GM12878 (cell line): ENCODE measurements at regions not wholly inside any gene's neighbourhood (a gene's known extent, or its start where the extent isn't known, plus 50 kb on each side); places are given as distances from the start of the nearest gene placed in this dataset.

Experiments
- ATAC-seq: fragments of 200-7000 bp; cut with Tn5 transposase; 3 replicates; pipeline ENCODE4 v1.9.1; 2020; ENCODE audit warnings: mild to moderate bottlenecking, moderate library complexity
- BruUV-seq: library from RNA; stranded (reverse); fragments of 400-500 nt; replicated peaks from 2 replicates; lab custom pipeline; 2021; lab: Mats Ljungman, UMichigan
- CTCF ChIA-PET: fragments of 300-600 bp; sonication (Branson Sonifier 250); formaldehyde crosslinking; extraction: SDS; loops from one replicate; lab custom pipeline; 2021; ENCODE audit warnings: inconsistent platforms; lab: Yijun Ruan, JAX
- POLR2A ChIA-PET: fragments of 350-600 bp; formaldehyde crosslinking; extraction: SDS; loops from one replicate; lab custom pipeline; 2021; ENCODE audit warnings: inconsistent platforms; lab: Charles Lee
- RAD21 ChIA-PET: fragments of 300-600 bp; sonication (Branson Sonifier 250); formaldehyde crosslinking; loops from one replicate; lab custom pipeline; 2023; ENCODE audit warnings: antibody characterized with exemption; ENCODE audit not compliant: unreplicated experiment; lab: Charles Lee
- SMC1A ChIA-PET: fragments of 300-600 bp; sonication (Branson Sonifier 250); formaldehyde crosslinking; loops from one replicate; lab custom pipeline; 2023; ENCODE audit not compliant: unreplicated experiment, uncharacterized antibody; lab: Charles Lee
- DNase-seq: peaks from one replicate; pipeline ENCODE4 v3.0.0-alpha.2; 2011; ENCODE audit warnings: low read depth, low spot score
- FAIRE-seq: peaks from 3 replicates; lab custom pipeline; 2011; peaks lifted over from hg19 to GRCh38; lab: Jason Lieb, UNC
- H2AFZ ChIP-seq: 2 replicates; pipeline ENCODE4 v1.6.0; 2011; ENCODE audit warnings: low read depth, low read length, control low read depth; ENCODE audit not compliant: control insufficient read depth
- H3K27ac ChIP-seq: 2 replicates; pipeline ENCODE4 v1.5.1; 2011; ENCODE audit warnings: control low read depth; ENCODE audit not compliant: control insufficient read depth, insufficient read depth
- H3K27me3 ChIP-seq, 2 experiments: replicated peaks in 1 of 2; 2 replicates each; pipeline versions ENCODE4 v1.6.0 to v1.6.1; 2011; ENCODE audit warnings: low read length in 1 of 2; ENCODE audit not compliant: control insufficient read depth in 2 of 2, insufficient read depth in 2 of 2
- H3K36me3 ChIP-seq, 2 experiments: 2 replicates each; pipeline ENCODE4 v1.5.1; 2011; ENCODE audit warnings: low read length in 1 of 2; ENCODE audit not compliant: control insufficient read depth in 2 of 2, insufficient read depth in 2 of 2
- H3K4me1 ChIP-seq: 2 replicates; pipeline ENCODE4 v1.6.1; 2011; ENCODE audit warnings: mild to moderate bottlenecking, low read length, moderate library complexity, mixed read lengths; ENCODE audit not compliant: control insufficient read depth, insufficient read depth
- H3K4me2 ChIP-seq: 2 replicates; pipeline ENCODE4 v1.6.0; 2011; ENCODE audit warnings: control low read depth; ENCODE audit not compliant: control insufficient read depth, insufficient read depth
- H3K4me3 ChIP-seq: fragments of 200-600 bp; sonication (generic); 2 replicates; pipeline ENCODE4 v1.5.1; 2016
- H3K79me2 ChIP-seq: 2 replicates; pipeline ENCODE4 v1.6.0; 2011; ENCODE audit warnings: low read length; ENCODE audit not compliant: control insufficient read depth, insufficient read depth
- H3K9ac ChIP-seq: 2 replicates; pipeline ENCODE4 v1.8.0; 2011; ENCODE audit warnings: low read length, control low read depth, mixed read lengths; ENCODE audit not compliant: control insufficient read depth, insufficient read depth
- H3K9me3 ChIP-seq: replicated peaks from 3 replicates; pipeline ENCODE4 v1.5.1; 2011; ENCODE audit warnings: mild to moderate bottlenecking, low read length; ENCODE audit not compliant: control insufficient read depth, insufficient read depth
- H4K20me1 ChIP-seq: 2 replicates; pipeline ENCODE4 v1.6.0; 2011; ENCODE audit not compliant: control insufficient read depth, insufficient read depth
- CHD2 ChIP-seq: IDR thresholded peaks from 2 replicates; pipeline ENCODE4 v1.6.1; 2011; ENCODE audit warnings: low read depth, low read length, improper control_type of control experiment, borderline replicate concordance
- IKZF2 ChIP-seq, 2 experiments: fragments of 450-650 bp; IDR thresholded peaks; 2 replicates each; pipeline ENCODE4 v1.6.1; 2017; ENCODE audit warnings: mild to moderate bottlenecking in 2 of 2, moderate library complexity in 2 of 2
- MAX ChIP-seq: IDR thresholded peaks from 2 replicates; pipeline ENCODE4 v1.6.1; 2012; ENCODE audit warnings: low read depth, low read length, improper control_type of control experiment
- MYC ChIP-seq: IDR thresholded peaks from 2 replicates; pipeline ENCODE4 v1.6.1; 2011; ENCODE audit warnings: mild to moderate bottlenecking, low read length, moderate library complexity, inconsistent platforms; ENCODE audit not compliant: insufficient read depth, insufficient replicate concordance, insufficient read length, severe bottlenecking
- SPI1 ChIP-seq: IDR thresholded peaks from 2 replicates; pipeline ENCODE4 v1.6.1; 2011; ENCODE audit warnings: low read depth, mild to moderate bottlenecking, low read length, moderate library complexity, borderline replicate concordance; ENCODE audit not compliant: insufficient read depth
- ZBTB11 ChIP-seq: fragments of 450-650 bp; formaldehyde crosslinking; IDR thresholded peaks from 2 replicates; pipeline ENCODE4 v1.5.0; 2022; ENCODE audit warnings: mild to moderate bottlenecking, missing genetic modification characterization
- in situ Hi-C: fragments of 300-500 bp; cut with MboI; formaldehyde crosslinking; loops from 9 replicates; pipeline ENCODE4 v1.14.3; 2018; ENCODE audit warnings: mixed read lengths
- intact Hi-C: fragments of 100-400 bp; cut with micrococcal nuclease; formaldehyde crosslinking; loops from one replicate; pipeline ENCODE4 v1.14.2; 2022; ENCODE audit not compliant: unreplicated experiment

DNA sequence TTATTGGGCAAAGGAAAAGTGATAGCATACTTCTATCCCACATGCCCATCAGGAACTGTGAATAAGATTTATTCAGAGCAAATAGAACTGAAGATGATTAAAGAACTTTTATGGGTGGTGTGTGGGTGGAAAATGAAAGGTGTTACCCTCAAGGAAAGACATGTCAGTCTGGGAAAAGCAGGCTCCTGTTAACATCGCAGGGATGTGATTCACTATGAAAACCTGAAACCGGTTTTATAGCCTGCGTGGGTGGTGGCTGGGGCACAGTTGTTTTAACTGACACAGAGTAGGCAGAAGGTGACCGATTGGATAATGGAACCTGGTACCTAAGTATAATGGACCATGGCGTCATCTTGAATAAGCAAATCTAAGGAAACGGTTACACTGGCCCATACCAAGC lies 61.3 kb upstream of the CASK start (continued):
- TF ChIP-seq ZBTB11 (no peak), IKZF2 (IDR thresholded peaks at IDR 0.05) (no peak), MYC (no peak), MAX (no peak)

GRCh38 chrX:41982953-41983352 lies 59.6 kb upstream of the CASK start:
- POLR2A ChIA-PET = no interaction called here

More at GRCh38 chrX:41982953-41983352, 59.6 kb upstream of the CASK start:
- ATAC-seq (peak; percentile 44), FAIRE-seq (no peak), DNase-seq (no peak)
- TF ChIP-seq SPI1 (peak; percentile 58; the same call in 1 of the 2 replicates), CHD2 (no peak)
- Histone ChIP-seq H3K4me3 (no peak overlapping the region), H2AFZ (no peak overlapping the region), H3K9me3 (no peaks in the 10 kb centered on the region), H3K27ac (no peak overlapping the region), H3K27me3 (no peaks in the 10 kb centered on the region), H3K36me3 (no peaks in the 10 kb centered on the region), H3K9ac (no peak overlapping the region), H4K20me1 (no peaks in the 10 kb centered on the region), H3K79me2 (no peaks in the 10 kb centered on the region), H3K4me1 (no peaks in the 10 kb centered on the region), H3K4me2 (no peak overlapping the region)
- BruUV-seq = no TSS peak
- intact Hi-C loops (no loop called here), in situ Hi-C loops (no loop called here)
- RAD21 ChIA-PET = no interaction called here
- SMC1A ChIA-PET = no interaction called here
- CTCF ChIA-PET = interaction anchor here (0.5 kb wide), 2 partner anchors 1439 to 1812 kb away, joined by 3 read pairs; no protein-coding TSS in a partner anchor
